Tibial nerve (tissue), 4 donors: ENCODE measurements at regions not wholly inside any gene's neighbourhood (a gene's known extent, or its start where the extent isn't known, plus 50 kb on each side); places are given as distances from the start of the nearest gene placed in this dataset.

Source experiments
- DNase-seq, 2 donors: peaks; one replicate each; pipeline ENCODE4 v3.0.0-alpha.2; 2019; ENCODE audit warnings: low spot score in 2 of 2
- H3K27ac ChIP-seq, 4 donors: fragments of 200-600 bp; sonication (generic) in 3 of 4; one replicate each; pipeline ENCODE4 v1.5.1; 2017 to 2019; ENCODE audit warnings: mild to moderate bottlenecking in 1 of 4
- H3K27me3 ChIP-seq, 2 donors: fragments of 200-600 bp; sonication (generic) in 1 of 2; one replicate each; pipeline versions ENCODE4 v1.5.1 to v1.6.0; 2017 to 2019
- H3K36me3 ChIP-seq, 3 donors: fragments of 200-600 bp; sonication (generic); one replicate each; pipeline ENCODE4 v1.5.1; 2018 to 2019
- H3K4me1 ChIP-seq, 4 donors: fragments of 200-600 bp; sonication (generic) in 3 of 4; one replicate each; pipeline ENCODE4 v1.5.1; 2017 to 2019
- H3K4me3 ChIP-seq, 4 donors: fragments of 200-600 bp; sonication (generic) in 3 of 4; one replicate each; pipeline ENCODE4 v1.5.1; 2017 to 2019; ENCODE audit warnings: mild to moderate bottlenecking in 1 of 4, moderate library complexity in 1 of 4
- H3K9me3 ChIP-seq, 4 donors: fragments of 200-600 bp; sonication (generic) in 3 of 4; one replicate each; pipeline ENCODE4 v1.5.1; 2017 to 2019
- CTCF ChIP-seq, 5 experiments: fragments of 200-600 bp in 3 of 5; fragments of 450-650 bp in 2 of 5; sonication (generic) in 3 of 5; IDR thresholded peaks; one replicate each; pipeline ENCODE4 v1.5.1; 2016 to 2019; ENCODE audit warnings: antibody characterized with exemption in 5 of 5, mild to moderate bottlenecking in 3 of 5, moderate library complexity in 2 of 5
- EP300 ChIP-seq, 2 donors: sonication (generic); formaldehyde crosslinking; IDR thresholded peaks; one replicate each; pipeline ENCODE4 v1.6.1; 2017; ENCODE audit warnings: antibody characterized with exemption in 2 of 2, mild to moderate bottlenecking in 1 of 2
- POLR2A ChIP-seq, 2 donors: fragments of 450-650 bp; IDR thresholded peaks; one replicate each; pipeline ENCODE4 v1.6.1; 2017; ENCODE audit warnings: antibody characterized with exemption in 2 of 2, mild to moderate bottlenecking in 2 of 2, moderate library complexity in 2 of 2
- WGBS, 2 donors: methylation state at CpG; one replicate each; pipeline ENCODE4 v1.1.5; 2018; 5-methylcytosine and 5-hydroxymethylcytosine counted together

GRCh38 chr5:61262080-61262479 is 70.0 kb upstream of the ZSWIM6 start:
- WGBS, 2 donors = 79 to 92% methylated on average over 3 to 5 of the region's 5 CpGs

GRCh38 chr5:61263072-61263471 is 69.0 kb upstream of the ZSWIM6 start:
- 66 to 67% methylated on average over 6 of the region's 6 CpGs for WGBS, 2 donors
- peaks cover 0 to 21% (median 6%) of the 10 kb centered on the region in 4 donors for H3K4me1 ChIP-seq
- no peak overlapping the region for H3K4me3 ChIP-seq
- no peaks in the 10 kb centered on the region for H3K9me3 ChIP-seq
- TF ChIP-seq POLR2A (IDR thresholded peaks at IDR 0.05) (no peak), CTCF (IDR thresholded peaks at IDR 0.05) (no peak), EP300 (IDR thresholded peaks at IDR 0.05) (no peak)
- DNase-seq = no peak
- H3K36me3 ChIP-seq = no peaks in the 10 kb centered on the region
- H3K27me3 ChIP-seq = no peaks in the 10 kb centered on the region
- no peak overlapping the region for H3K27ac ChIP-seq

More at GRCh38 chr5:61262080-61262479, 70.0 kb upstream of the ZSWIM6 start:
- Histone ChIP-seq H3K27me3 (no peaks in the 10 kb centered on the region), H3K36me3 (no peaks in the 10 kb centered on the region), H3K4me3 (no peak overlapping the region), H3K4me1 (peaks cover 0 to 21% (median 6%) of the 10 kb centered on the region in 4 donors), H3K27ac (no peak overlapping the region), H3K9me3 (no peaks in the 10 kb centered on the region)
- no peak for TF ChIP-seq POLR2A (IDR thresholded peaks at IDR 0.05)
- no peak for TF ChIP-seq EP300 (IDR thresholded peaks at IDR 0.05)
- no peak for TF ChIP-seq CTCF (IDR thresholded peaks at IDR 0.05)
- no peak for DNase-seq

- no peaks in the 10 kb centered on the region for H3K36me3 ChIP-seq
- 19 to 24% methylated on average over 11 of the region's 11 CpGs for WGBS, 2 donors
- H3K9me3 ChIP-seq = no peaks in the 10 kb centered on the region
- peak overlapping the region in 1 of 4 donors; percentile 8 for H3K27ac ChIP-seq
- TF ChIP-seq CTCF (IDR thresholded peaks at IDR 0.05) (no peak), POLR2A (IDR thresholded peaks at IDR 0.05) (no peak), EP300 (IDR thresholded peaks at IDR 0.05) (no peak)
- peaks cover 0 to 26% (median 10%) of the 10 kb centered on the region in 4 donors for H3K4me1 ChIP-seq
- H3K27me3 ChIP-seq = no peaks in the 10 kb centered on the region
- no peak overlapping the region for H3K4me3 ChIP-seq
- no peak for DNase-seq
Observed at GRCh38 chr5:61263561-61264272, 68.3 kb upstream of the ZSWIM6 start.

GRCh38 chr5:61264273-61264661 is 67.8 kb upstream of the ZSWIM6 start:
- WGBS, 2 donors = 36 to 45% methylated on average over 4 of the region's 4 CpGs
- H3K36me3 ChIP-seq = no peaks in the 10 kb centered on the region

More at GRCh38 chr5:61264273-61264661, 67.8 kb upstream of the ZSWIM6 start:
- Histone ChIP-seq H3K4me1 (peaks cover 0 to 26% (median 11%) of the 10 kb centered on the region in 4 donors), H3K27me3 (no peaks in the 10 kb centered on the region), H3K27ac (peak overlapping the region in 1 of 4 donors; percentile 8), H3K9me3 (no peaks in the 10 kb centered on the region), H3K4me3 (no peak overlapping the region)
- no peak for DNase-seq
- no peak for TF ChIP-seq CTCF (IDR thresholded peaks at IDR 0.05)
- no peak for TF ChIP-seq EP300 (IDR thresholded peaks at IDR 0.05)
- no peak for TF ChIP-seq POLR2A (IDR thresholded peaks at IDR 0.05)
